ENCODE measurements at regions not wholly inside any gene's neighbourhood (a gene's known extent, or its start where the extent isn't known, plus 50 kb on each side); places are given as distances from the start of the nearest gene placed in this dataset.

DNA sequence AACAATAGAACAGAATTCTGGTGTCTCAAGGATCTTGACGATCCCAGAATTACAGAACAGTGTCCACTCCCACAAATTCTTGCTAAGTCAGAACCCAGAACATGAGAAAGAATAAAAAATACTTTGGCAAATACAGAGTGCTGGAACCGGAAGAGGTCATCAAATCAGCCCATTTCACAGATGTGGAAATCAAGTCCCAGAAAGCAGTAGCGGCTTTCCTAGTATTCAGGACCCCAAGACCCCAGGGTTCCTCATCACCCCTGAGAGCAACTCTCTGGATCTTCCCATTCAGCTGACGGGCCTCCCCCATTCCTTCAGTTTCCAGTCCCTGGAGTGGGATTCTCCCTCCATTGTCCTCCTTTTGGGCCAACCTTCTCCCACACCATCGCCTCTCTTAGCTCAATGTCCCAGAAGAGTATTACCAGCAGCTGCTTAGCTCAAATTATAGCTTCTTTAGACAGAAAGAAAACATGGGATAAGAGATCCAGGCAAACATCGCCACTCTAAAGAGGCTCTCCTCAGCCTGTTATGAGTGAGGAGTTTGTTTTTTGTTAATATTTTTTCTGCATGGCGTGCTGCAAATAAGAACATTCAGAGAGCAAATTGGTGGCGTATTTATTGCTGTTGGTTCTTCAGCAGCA is 268.3 kb downstream of the MN1 start:
- no peak for DNase-seq

DNA sequence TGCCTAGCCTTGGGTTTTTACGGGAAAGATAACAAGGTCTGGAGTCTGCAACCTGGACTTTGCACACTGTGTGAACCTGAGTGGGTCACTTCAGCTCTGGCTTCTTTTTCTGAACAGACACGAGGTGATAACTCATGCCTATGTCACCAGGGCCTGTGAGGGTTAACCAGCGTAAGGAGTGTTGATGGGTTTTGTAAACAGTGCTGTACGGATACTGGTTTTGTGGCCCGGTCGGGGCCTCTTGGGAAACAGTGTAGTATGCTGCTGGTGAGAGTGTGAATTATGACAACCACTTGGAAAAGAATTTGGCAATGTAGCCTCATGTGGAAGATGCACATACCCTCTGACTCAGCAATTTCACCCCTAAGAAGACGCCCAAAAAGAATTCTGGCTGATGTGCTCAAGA is 266.8 kb downstream of the MN1 start:
- DNase-seq = no peak

DNA sequence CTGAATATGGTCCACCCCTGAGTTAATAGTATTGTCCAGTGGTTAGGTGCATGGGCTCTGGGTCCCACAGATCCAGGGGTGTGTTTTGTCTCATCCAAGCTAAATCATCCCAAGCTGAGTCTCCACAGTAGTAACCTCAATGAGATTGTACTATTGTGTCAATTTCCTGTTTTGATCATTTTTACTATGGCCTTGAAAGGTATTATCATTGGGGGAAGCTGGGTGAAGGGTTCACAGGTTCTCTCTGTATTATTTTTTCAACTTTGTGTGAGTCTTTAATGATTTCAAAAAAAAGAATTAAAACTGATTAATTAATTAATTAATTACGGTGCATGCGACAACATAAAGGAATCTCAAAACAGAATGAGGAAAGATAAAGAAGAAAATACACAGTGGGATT is 266.1 kb downstream of the MN1 start:
- DNase-seq = no peak

DNA sequence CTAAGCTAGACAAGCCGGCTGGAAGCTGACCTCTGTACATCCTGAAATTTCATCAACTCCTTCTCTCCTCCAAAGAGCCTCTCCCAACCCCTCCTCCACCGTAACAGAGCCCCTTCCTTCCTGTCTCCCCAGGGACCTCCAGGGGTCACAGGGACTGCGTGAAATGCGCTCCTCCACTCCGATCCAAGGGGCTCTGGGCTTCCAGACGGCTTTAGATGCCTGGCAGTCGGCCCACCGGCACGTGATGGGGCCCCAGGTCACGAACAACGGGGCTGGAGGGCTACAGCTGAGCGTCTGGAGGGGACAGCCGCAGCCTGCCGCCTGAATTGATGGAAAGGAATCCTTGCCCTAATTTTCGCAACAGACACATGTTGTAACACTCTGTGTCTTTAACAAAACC is 264.1 kb downstream of the MN1 start:
- no peak for DNase-seq

DNA sequence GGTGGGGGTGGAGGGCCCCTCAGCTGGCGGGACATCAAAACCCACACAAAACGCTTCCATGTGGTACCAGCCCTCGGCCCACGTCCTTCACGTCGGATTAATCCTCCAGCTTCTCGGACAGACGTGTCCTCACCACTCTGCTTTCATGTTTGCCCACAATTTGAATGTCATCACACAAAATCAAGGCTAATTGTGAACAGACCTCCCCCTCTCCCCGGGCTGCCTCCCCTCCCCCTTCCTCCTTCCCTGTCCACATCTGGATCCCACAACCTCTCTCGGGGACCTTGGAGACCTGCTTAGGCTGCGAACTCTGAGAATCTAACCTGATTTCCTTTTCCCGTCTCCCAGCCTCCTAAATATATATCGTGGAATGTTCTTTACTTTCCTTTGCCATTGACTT is 262.9 kb downstream of the MN1 start:
- no peak for DNase-seq

DNA sequence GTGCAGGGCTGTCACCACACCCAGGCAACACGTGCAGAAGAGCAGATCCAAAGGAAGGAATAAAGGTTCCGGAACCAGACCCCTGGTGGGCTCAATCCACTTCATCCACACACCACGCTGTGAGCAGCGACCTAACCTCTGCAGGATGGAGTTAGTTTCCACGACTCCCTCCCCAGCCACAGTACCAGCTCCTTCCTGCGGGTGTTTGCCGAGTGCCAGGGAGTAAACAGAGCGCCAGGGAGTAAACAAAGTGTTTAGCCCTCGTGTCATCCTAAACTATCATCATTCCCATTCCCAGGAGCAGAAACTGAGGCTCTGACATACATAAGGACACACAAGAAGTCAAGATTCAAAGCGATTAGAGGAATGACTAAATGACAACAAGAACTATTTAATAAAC is 261.3 kb downstream of the MN1 start:
- no peak for DNase-seq

DNA sequence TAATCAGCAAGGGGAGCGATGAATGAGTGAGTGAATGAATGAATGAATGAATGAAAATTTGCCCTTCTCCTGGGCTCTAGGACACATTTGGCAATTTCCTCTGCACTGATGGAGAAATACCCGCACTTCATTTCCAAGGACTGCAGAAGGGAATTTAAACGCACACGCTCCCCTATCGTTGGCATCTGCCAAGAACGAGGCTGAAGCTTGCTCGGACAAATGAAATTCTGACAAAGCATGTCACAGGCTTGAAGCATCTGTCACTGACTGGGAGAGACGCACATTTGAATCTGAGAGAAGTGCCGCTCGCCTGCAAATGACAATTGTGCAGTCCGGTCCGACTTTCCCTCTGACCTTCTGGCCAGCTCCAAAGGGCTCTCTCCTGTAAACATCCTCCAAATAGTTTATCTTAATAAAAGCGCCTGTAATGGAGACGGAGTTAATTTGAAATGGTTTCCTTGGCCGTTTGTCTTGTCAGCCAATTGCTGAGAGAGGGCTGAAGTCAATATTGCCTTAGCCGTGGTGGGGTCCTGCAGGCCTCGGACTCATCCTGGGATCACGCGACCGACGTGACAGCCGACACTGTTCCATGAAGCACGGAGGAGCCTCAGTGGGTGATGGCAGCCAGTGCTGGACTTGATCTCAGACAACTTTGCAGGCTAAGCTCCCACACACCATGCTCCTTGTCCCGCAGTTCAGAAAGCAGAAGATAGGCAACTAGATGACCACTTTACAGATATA is 260.7 kb downstream of the MN1 start:
- no peak for DNase-seq

DNA sequence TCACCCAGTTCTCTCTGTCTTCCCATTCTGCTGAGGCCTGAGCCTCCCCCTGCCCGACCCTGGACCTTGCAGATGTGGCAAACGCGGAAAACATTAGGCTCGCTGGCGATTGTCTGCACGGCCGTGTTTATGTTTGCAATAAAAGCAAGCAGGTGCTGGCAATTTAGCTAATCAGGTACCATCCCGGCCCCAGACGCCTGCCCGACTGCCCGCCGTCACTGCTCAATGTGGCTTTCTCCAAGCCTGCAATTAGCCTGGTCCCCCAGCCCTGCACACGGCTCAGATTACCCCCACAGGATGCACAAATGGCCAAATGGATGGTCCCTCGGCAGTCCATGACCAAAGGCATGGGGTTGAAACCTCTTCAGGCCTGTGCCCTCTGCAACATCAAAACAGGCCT is 259.7 kb downstream of the MN1 start:
- no peak for DNase-seq

DNA sequence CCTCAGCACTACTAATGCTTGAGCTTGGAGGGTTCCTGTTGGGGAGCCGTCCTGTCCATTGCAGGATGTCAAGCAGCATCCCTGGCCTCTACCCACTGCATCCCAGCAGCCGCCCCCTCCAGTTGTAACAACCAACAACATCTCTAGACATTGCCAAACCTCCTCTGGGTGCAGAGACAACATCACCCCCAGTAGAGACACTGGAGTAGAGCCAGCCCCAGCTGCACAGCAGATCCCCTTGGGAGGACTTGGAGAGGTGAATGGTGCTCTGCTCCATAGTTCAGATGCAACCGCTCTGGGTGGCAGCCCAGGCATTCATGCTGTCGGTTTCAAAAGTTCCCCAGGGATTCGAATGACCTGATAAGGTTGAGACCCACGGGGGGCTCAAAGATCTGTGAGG is 259.0 kb downstream of the MN1 start:
- no peak for DNase-seq

DNA sequence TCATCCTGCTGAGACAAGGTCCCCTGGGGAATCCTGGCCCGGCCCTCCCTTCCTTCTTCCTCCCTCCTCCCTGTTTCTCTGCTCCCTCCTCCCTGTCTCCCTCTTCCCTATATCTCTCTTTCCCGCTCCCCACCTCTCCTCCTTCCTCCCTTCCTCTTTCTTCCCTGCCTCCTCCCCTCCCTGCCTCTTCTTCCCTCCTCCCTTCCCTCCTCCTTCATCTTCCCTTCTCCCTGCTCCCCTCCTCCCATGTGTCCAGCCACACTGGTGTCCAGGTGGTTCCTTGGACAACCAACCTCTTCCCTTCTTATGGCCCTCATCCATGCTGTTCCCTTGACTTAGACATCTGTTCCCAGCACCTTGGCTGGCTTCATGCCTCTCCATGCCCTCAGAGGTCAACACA is 258.1 kb downstream of the MN1 start:
- no peak for DNase-seq

DNA sequence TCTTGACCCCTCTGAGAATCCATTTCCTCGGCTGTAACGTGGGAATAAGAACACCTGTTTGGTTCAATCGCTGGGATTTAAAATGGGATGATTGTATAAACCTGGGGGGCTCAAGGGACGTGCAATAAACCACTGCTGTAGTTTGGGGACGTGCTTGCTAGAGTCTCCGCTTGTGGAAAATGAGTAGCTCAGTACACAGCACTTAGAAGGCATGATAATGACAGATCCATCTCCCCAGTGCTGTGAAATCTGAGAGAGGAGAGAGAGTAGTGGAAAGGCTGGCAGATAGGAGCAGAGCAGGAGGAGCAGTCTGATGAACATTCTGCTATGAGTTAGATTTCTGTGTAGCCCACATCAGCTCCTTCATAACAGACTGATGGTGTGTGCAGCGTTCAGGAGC is 256.5 kb downstream of the MN1 start:
- DNase-seq = no peak

DNA sequence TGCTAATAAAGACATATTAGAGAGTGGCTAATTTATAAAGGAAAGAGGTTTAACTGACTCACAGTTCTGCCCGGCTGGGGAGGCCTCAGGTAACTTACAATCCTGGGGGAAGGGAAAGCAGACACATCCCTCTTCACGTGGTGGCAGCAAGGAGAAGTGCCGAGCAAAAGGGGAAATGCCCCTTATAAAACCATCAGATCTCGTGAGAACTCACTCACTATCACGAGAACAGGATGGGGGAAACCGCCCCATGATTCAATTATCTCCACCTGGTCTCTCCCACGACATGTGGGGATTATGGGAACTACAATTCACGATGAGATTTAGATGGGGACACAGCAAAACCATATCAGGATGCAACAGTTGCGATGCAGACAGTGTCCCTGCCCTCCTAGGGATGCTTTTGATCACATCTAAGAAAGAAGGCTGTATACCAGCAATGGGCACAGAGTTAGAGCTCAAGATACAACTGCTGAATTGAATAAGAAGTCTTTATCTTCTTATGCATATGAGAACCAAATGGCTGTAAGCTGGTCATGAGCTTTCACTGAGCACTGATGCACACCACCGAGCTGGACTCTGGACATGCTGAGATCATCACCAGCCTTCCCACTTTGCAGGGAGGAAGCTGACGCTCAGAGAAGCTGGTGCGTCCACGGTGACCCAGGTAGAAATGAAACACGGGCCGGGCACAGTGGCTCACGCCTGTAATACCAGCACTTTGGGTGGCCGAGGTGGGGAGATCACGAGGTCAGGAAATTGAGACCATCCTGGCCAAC is 255.2 kb downstream of the MN1 start:
- no peak for DNase-seq

DNA sequence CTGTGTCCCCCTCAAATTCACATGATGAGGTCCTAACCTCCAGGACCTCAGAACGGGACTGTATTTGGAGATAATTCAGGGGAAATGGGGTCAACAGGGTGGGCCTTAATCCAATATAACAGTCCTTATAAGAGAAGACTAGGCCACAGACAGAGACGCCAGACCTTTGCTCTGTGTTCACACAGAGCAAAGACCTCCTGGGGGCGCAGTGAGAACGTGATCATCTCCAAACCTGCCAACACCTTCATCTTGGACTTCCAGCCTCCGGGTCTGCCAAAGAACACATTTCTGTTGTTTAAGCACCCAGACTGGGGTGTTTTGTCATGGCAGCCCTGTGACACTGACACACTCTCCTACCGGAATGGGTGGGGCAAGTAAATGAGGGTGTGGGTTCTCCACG is 250.2 kb downstream of the MN1 start:
- DNase-seq = no peak

DNA sequence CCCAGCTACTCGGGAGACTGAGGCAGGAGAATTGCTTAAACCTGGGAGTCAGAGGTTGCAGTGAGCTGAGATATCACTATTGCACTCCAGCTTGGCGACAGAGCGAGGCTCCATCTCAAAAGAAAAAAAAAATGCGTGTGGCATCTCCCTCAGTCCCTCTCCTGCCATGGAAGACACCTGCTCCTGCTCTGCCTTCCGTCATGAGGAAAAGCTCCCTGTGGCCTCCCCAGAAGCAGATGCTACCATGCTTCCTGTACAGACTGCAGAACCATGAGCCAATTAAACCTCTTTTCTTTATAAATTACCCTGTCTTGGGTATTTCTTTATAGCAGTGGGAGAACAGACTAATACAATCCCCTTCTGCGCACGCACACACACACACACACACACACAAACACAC is 249.4 kb downstream of the MN1 start:
- DNase-seq = no peak

DNA sequence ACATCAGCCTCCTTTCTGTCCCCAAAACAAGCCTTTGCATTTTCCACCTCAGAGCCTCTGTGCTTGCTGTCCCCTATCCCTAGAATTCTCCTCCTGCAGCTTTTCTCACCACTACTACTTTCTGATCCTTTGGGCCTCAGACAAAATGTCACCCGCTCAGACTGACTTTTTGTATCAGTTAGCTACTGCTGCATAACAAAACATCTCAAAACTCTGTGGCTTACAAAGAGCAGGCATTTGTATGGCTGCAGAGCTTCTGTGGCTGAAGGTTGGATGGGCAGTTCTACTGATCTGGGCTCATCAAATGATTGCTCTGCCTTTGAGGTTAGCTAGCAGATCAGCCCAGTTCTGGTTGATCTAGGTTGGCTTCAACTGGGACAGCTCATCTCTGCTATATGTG is 248.7 kb downstream of the MN1 start:
- no peak for DNase-seq

DNA sequence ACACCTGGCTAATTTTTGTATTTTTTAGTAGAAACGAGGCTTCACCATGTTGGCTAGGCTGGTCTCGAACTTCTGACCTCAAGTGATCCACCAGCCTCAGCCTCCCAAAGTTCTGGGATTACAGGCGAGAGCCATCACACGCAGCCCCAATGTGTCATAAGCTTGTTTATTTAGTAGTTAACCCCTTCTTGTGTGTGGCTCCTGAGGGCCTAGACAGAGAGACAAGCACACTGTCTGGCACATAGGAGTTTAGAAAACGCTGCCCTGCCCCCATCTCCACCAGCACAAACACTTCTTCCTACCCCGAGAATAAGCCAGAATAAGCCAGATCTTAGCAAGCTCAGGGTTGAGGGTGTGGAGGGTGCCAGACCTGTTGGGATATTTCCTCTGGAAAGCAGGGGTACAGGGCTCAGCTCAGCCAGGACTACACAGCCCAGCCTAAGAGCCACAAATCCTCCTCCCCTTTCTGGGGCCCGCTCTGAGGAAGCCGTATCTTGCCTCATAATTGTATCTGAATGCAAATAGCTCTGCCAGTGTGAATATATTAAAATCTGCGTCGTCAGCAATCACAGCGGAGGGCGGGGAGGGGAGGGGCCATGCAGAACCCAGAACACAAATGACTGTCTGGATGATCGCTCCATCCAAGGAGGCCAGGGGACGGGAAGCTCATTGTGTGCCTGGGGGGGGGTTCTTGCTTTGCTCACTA is 247.3 kb downstream of the MN1 start:
- no peak for DNase-seq

DNA sequence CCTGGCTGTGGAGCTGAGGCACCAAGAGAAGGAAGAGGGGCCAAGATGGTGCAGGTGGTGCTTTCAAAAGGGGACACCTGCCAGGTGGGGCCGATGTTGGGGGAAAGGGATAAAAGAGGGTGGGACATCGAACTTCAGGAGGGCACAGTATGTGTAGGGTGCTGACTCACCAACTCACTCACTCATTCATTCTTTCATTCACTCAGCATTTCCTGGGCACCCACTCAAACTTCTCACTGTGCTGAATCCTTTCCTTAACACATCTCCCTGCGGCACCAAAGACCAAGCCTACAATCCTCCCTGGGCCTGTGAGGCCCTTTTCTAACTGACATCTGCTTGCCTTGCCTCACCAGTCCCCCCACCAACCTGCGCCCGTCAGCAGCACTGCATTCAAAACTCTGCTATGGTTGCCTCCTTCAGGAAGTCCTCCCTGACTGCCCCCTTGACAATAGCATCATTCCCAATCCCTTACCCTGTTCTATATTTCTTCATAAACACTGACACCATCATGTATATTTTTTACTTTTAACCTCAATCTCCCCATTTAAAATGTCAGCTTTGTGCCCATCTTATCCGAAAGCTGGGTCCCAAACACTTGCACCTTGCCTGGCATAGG is 246.6 kb downstream of the MN1 start:
- DNase-seq = no peak

DNA sequence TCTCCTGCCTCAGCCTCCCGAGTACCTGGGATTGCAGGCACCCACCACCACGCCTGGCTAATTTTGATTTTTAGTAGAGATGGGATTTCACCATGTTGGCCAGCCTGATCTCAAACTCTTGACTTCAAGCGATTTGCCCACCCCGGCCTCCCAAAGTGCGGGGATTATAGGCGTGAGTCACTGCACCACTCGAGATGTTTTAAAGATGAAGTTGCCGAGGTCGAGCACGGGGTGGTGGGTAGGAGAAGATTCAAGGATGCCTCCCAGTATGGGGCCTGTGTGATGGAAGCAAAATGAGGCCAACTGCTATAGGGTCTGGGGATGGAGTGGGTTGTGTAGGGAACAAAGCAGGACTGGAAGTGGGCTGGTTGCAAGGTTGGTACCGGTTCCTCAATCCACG is 245.2 kb downstream of the MN1 start:
- DNase-seq = no peak

DNA sequence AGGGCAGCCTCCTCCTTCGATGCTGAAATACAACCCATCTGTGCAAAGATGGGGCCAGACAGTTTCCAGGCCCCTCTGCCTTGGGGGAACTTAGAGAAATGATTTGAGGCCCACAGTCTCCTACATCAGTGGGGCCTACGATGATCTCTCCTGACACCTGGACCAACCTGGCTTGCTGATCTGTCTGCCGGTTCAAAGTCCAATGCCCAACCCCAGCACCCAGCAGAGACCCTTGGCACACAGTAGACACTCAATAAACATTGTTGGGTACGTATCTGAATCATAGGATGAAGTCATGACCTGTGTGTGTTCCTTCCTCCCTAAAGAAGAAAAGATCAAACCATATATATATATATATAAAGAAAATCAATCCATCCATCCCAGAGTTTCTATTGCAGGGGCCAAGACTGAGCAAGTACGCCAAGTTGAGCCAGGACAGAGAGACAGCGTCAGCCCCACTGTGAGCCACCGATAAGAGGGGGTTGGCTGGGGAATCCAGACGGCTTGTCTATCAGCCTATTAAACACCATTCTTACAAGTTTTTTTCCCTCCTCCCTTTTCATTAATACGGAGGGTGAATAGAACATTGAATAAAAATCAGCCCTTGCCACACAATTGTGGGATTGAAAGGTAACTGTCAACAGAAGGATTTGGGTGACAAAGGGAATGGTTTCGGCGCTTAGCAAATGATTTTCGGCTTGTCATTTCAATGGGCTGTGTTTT is 244.1 kb downstream of the MN1 start:
- DNase-seq = no peak

DNA sequence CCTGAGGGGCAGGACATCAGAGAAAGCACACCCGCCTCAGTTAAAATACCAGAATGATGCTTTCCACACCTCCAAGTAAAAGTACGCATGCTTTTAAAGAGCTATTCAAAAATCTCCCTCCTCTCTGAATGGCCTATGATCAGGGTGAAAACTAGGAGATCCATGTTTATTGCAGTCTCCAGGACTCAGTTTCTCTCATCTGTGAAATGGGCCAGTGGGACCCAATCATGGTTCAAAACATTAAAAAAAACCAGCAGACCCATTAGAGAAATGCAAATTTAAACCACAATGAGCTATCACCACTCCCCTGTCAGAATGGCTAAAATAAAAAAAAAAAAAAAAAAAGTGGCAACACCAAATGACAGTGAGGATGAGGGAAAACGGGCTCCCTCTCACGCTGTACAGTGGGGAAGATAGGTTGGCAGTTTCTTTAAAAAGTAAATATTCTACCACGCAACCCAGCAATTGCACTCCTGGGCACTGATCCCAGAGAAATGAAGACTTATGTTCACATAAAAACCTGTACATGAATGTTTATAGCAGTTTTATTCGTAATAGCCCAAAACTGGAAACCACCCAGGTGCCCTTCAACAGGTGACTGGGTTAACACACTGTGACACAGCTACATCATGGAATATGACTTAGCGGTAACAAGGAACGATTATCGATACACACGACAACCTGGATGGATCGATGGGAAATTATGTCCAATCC is 242.7 kb downstream of the MN1 start:
- DNase-seq = no peak

DNA sequence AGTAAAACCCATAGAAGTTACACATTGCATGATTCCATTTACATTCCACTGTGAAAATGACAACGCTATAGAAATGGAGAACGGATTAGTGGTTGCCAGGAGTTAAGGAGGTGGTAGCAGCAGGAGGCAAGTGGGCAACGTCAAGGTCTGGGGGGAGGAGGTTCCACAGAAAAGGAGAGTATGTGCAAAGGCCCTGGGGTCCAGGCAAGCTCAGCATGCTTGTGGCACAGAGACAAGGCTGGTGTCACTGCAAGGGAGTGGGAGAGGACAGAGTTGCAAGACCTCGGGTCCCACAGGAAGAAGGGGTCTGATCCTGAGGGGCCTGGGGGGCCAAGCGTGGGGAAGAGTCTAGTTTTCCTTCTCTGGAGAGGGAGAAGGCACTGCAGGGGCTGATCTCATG is 240.8 kb downstream of the MN1 start:
- no peak for DNase-seq

Measured in activated effector memory CD4-positive, alpha-beta T cell treated with anti-CD3 and anti-CD28 coated beads, Interleukin-2, amount 50 U/mL, for 16 hours (primary cell).